GM15510 (cell line): ENCODE measurements at regions not wholly inside any gene's neighbourhood (a gene's known extent, or its start where the extent isn't known, plus 50 kb on each side); places are given as distances from the start of the nearest gene placed in this dataset.

Experiments used
- POLR2A ChIP-seq: IDR thresholded peaks from 3 replicates; pipeline ENCODE4 v1.6.1; 2011; ENCODE audit warnings: borderline replicate concordance; ENCODE audit not compliant: insufficient read length; ENCODE audit errors: extremely low read depth

DNA sequence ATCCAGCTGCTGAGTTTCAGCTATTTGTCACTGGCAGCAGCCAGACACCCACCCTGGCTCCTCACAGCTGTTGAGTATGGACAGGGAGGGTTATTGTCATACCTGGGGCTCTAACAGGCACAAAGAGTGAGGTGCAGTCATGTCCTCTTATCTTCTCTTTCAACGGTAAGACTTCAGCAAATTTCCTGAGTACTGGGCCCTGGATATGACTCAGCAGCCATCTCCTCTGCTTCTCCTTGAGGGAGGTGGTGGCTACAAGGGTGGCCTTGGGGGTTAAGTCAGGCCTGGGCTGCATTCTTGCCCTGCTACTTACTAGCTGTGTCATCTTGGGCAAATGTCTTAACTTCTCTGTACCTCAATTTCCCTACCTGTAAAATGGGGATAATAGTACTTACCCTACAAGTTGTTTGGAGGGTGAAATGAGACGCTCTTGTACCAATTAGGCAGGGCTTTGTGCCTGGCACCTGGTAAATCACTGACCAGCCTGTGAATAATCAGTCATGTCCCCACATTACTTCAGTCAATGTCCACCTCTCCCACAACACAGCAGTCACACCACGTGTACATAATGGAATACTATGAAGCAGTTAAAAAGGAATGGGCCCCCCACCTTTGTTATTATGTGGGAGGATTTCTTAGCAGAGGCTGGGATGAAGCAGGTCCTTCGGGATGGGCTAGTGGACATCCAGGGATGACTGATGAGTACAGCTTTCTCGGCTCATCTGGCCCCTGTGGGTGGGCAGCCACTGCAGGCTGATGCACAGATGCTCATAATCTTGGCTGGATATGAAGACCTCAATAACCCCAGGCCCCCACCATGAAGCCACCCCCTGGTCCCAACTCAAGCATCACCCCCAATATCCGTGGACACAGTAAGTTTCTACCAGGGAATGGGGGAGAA, 528.8 kb downstream of the SHQ1 start:
- no peak for TF ChIP-seq POLR2A

DNA sequence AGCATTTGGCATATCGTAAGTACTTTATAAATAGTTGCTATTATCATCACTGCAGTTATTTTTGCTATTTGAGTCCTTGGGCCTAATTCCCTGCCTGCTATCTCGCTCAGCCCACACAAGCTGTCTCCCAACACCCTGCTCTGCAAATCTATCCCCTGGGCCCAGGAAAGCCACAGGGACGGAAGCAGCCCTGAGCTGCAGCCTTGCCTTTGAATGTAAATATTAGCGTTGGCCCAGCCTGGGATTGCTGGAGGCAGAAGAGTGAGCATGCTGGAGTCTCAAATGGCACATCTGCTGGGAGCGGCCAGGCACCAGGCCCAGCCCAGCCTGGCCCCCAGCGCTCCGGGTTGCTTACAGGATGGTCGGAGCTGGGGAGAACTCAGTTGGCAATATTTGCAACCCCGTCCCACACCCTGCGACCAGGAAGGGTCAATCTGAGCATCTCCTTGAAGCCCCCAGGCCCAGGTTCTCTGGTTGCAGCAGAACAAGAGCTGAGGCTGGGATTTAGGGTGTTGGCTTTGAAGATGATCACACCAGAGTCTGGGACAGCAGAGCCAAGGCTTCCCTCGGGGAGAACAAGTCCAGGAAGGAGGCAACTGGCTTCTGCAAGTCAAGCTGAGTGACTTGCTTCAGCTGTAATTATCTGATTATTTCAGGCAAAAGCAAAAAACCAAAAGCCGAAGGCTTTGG, 529.6 kb downstream of the SHQ1 start:
- no peak for TF ChIP-seq POLR2A

DNA sequence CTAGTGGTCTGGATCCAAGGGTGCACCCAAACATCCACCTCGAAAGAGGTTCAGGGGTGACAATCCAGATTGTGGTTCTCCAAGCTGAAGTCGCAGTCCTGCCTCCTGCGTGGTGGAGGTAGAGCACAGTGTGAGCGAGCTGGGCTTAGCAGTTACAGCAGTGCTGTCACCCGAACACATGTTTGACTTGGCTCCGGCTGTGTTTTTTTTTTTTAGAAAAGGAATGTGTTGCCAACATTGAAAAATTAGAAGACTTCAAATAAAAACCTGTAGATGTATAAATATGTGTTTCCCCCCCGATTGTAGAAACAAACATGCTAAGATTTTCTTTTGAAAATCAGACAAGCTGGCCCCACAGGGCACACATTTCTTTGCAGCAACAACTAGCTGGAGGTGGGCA, 530.8 kb downstream of the SHQ1 start:
- TF ChIP-seq POLR2A, result no peak

DNA sequence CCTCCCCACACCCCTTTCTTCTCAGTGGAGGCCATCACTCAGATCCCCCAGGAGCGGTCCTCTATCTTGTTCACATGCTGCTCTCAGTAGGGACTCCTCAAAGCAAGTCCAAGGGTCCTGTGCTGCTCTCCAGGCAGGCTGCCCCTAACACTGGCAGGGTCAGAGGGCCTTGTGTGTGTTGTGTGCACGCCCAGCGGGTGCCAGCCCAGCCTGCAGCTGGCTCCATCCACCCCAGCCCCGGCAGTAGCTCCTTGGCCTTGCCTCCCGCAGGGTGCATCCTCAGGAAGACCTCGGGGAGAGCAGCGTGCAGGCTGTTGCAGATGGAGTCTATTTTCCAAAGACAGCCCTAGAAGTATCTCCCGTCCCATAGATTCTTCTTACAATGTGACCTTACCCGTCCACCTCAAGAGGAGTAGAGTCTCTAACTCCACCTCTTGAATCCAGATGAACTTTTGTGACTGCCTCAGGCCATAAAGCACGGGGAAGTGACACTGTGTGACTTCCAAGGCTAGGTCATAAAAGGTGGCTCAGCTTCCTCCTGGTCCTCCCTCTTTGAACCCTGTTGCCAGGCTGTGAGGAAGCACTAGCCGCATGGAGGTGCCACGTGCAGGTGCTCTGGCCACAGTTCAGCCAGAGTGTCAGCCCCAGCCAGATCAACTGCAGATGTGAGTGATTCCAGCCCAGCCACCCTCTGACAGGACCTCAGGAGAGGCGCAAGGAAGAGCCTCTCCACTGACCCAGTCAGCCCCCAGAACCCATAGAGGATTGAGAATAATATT, 531.6 kb downstream of the SHQ1 start:
- TF ChIP-seq POLR2A, result no peak

DNA sequence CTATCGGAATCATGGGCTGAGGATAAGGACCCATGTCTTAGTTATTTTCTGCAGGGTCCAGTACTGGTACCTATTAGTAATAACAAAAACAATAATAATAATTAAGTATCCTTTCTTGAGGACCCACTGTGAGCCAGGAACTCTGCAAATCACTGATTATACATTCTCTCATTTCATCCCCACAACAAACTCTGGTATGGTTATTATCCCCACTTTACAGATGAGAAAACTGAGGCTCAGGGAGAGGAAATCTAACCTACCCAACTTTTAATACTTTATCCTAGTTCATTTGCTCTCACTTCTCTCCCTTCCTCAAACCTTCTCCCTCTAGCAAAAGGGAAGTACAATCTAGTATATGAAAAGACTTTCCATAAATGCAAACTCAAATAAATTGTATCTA, 528.4 kb upstream of the PROK2 start:
- no peak for TF ChIP-seq POLR2A

DNA sequence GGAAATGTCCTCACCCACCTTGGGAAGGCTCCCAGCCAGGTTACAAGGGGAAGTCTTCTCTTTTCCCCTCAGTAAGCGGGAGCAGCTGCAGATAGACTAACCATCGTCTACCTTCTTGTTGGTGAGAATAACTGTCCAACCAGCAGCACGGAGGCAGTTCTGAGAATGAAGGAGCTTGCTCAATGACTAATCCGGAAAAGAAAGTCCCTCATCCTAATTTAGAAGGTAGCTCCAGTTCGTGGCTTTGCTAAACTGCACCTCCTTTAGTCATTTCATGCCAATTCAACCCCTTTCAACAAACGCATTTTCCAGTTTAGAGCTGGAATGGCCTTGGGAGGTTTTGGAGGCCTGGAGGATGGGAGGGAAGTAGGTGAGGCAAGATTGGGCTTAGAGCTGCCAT, 527.4 kb upstream of the PROK2 start:
- TF ChIP-seq POLR2A, result no peak

DNA sequence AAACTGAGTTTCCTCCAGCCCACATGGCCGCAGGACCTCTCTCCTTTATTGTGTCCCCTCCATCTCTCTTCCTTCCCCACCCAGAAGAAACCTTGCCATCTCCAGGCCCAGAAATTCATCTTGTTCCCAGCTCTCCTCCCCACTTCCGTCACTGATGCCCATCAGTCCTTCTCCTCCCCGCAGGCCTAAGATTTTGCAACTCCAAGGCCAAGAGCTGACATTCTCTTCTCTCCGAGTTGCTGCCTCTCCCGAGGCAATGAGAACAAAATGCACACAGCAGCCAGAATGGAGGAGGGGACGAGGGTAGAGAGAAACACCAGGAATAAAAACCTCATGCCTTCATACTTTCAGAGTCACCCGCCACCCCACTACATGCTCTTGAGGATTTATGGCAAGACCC, 526.5 kb upstream of the PROK2 start:
- TF ChIP-seq POLR2A, result no peak

DNA sequence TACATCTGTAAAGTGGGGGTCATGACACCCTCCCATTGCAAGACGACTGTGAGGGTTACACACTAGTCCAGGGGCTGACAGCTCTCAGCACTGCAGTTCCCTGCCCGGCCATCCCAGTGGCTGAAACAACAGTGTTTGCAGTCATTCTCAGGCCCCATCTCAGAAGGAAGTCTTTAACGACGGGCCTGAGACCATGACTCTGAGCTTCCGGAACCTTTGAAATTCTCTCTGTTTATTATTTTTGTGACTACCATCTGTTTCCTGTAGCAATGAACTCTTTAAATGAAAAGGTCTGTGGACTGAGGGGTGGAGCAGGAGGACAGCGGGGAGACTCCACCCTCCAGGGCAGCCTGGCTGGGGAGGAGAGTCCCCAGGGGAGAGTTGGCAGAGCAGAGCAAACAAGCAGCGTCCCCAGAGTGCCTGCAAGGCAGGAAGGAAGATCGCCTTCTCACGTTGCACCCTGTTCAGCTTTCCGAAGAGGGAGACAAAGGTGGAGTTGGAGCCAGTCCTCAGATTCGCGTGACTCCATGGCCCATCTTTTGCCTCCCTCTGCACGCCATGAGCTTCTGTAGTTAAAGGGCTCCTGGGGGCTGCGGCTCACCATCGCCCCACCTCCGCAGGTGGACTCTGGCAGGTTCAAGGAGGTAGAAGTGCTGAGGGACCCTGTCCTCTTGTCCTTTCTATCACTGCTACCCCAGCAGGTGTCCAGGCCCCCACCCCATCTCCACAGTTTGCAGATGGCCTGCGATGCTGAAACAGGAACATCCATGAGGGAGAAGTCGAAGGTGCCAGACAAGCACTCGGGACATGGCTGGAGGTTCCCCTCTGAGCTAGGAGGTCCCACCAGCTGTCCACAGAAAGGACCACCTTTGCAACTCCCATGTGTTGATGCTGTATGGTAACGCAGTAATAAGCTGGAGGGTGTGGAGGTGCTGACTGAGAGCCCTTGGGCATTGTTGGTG, 525.8 kb upstream of the PROK2 start:
- TF ChIP-seq POLR2A, result peak; percentile 14

DNA sequence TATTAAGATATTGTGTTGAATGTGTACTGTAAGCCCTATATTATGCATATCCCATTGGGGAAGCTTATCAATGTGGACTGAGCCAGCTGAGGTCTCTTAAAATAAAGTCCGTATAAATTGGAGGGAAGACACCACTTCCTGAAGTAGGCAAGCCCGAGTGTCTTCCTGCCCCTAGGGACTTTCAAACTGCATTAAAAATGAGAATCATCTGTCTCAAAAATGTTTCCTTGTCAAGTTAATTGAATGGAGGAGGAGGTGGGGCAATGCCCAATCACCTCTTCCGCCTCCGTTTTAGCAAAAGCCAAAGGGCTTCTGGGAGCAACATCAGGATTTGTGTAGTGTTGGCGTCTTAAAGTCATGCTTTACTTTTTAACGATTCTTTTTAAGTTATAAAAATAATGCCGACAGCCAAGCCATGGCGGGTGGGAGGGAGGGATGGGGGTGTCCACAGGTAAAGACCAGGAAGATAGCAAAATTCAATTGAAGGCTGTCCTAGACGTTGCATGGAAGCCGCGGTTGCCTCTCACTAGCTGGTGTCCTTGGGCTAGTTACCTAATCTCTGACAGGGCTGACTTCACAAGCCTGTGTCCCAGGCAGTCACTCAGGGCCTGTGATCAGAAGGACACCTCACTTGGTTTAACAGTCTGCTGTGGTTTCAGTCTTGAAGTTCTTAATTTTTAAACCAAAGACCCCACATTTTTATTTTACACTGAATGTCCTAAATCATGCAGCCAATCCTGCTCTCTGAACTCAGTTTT, 524.9 kb upstream of the PROK2 start:
- TF ChIP-seq POLR2A, result no peak

DNA sequence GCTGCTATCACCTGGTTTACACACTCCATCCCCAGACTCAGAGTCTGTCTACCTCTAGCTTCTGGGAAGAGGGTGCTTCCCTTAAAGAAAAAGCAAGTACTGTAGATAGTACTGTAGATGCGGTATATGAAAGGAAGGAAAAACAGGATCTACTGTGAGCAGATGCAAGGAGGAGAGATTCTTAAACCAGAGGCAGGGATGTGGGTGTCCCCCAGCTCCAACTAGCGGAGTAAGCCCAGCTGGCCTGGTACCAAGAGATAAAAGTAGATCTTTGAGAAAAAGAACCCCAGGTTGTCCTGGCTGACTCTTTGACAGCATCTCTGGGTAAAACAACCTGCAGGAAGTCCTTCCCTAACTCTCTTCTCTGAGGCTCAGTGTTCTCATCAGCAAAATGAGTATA, 523.7 kb upstream of the PROK2 start:
- TF ChIP-seq POLR2A, result no peak

DNA sequence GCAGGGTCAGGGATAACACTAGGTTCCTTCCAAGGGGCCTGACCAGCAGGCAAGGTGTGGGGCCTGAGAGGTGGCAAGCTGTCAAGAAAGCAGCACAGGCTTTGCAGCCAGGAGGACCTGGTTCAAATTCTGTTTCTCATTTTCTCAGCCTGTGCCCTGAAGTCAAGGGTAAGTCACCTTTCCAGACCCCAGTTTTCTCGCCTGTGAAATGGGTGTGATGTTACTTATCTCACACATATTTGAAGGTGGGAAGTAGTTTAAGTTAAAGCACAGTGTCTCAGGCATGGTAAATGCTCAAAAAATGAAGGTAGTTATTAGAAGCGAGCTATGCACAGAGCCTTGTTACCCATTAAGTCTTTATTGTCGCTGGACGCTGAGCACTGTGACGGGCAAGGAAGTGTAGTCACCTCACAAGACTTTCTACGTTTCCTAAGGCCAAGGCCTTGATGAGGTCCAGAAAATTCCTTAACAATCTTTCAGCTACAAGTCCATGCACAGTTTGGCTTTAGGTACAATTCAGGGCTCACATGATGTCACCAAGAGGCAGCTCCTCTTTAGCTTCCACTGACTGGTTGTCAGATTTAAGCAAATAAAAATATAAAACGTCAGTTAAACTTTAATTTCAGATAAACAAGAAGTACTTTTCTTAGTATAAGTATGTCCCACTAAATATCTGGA, 522.6 kb upstream of the PROK2 start:
- no peak for TF ChIP-seq POLR2A

DNA sequence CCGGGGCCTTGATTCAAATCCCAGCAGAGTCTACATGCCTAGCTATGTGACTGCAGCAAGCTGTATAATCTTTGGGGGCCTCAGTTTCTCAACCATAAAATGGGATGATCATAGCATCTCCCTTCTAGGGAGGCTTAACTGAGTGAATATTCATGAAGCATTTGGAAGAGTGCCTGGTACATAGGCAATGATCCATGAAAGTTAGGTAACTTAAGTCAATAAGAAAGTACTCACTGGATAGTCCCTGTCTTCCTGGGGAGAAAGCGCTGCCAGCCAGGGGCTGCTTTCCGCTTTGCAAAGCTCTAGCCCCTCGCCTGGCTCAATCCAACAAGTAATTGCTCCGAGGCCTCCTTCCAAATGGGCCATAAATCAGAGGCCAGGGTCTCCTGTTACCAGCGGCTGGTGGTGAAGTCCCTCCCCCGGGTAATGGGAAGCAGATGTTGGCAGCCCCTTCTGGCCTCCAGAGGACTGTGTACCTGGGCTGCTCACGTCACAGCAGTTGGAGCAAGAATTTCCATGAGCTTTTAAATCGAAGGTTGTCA, 521.9 kb upstream of the PROK2 start:
- TF ChIP-seq POLR2A, result no peak

DNA sequence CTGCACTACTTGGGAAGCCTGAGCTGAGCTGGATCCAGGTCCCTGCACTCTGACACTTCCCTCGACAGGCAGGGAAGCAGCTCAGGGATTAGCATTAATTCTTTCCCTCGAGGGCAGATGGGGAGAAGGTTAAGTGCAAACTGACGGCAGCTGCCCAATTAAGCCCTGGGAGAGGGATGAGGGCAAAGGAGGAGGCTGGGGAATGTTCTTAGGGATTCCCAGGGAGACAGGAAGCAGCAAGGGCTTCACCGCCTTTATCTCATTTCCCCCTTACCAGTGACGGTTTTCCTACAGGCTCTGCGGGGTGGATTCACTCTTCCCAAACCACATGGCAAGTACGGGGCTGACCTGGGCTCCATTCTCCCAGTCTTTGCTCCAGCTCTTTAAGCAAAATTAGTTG, 519.0 kb upstream of the PROK2 start:
- no peak for TF ChIP-seq POLR2A
